ENCODE measurements at regions not wholly inside any gene's neighbourhood (a gene's known extent, or its start where the extent isn't known, plus 50 kb on each side); places are given as distances from the start of the nearest gene placed in this dataset.

GRCh38 chr4:144461906-144462305 is 184.1 kb upstream of the HHIP start:
- TF ChIP-seq POLR2A (IDR thresholded peaks at IDR 0.05) (no peak), CTCF (IDR thresholded peaks at IDR 0.05) (no peak)
- Histone ChIP-seq H3K36me3 (no peaks in the 10 kb centered on the region), H3K9me3 (no peaks in the 10 kb centered on the region), H3K27me3 (no peaks in the 10 kb centered on the region), H3K4me1 (no peaks in the 10 kb centered on the region), H3K4me3 (no peak overlapping the region), H3K27ac (no peak overlapping the region)
- DNase-seq: no peak
- intact Hi-C loops (cut with DNase I): no loop called here
- ATAC-seq: no peak
- 77 to 84% (median 78%) methylated on average over 5 of the region's 5 CpGs for WGBS, 4 donors

DNA sequence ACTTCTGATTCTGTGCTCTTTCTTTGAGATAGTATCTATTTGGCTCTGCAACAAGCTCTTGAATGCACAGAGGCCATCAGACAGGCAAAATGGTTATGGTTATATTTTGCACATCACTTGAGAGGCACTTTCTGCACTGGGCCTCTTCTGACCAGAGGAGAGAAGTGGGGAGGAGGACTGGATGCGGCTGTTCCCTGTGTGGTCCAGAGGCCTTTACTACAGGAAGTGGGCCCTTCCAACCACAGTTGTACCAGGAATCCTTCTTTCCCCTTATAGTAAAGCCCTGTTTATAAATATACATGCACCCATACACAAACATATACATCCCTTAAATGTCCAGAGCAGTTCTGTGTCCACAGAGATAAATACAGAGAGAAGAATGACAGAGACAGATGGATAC is 182.7 kb upstream of the HHIP start:
- H3K27me3 ChIP-seq: no peaks in the 10 kb centered on the region
- no peak for ATAC-seq
- no peaks in the 10 kb centered on the region for H3K4me1 ChIP-seq
- WGBS, 4 donors: 92 to 100% (median 93%) methylated on average over 1 of the region's 1 CpG
- TF ChIP-seq CTCF (IDR thresholded peaks at IDR 0.05) (no peak), POLR2A (IDR thresholded peaks at IDR 0.05) (no peak)
- DNase-seq: no peak
- intact Hi-C loops (cut with DNase I): no loop called here
- no peaks in the 10 kb centered on the region for H3K9me3 ChIP-seq
- no peaks in the 10 kb centered on the region for H3K36me3 ChIP-seq
- no peak overlapping the region for H3K4me3 ChIP-seq
- H3K27ac ChIP-seq: no peak overlapping the region

GRCh38 chr4:144463896-144464295 is 182.1 kb upstream of the HHIP start:
- H3K4me1 ChIP-seq: no peaks in the 10 kb centered on the region
- H3K9me3 ChIP-seq: no peaks in the 10 kb centered on the region
- H3K27ac ChIP-seq: no peak overlapping the region
- ATAC-seq (no peak), DNase-seq (no peak)
- TF ChIP-seq CTCF (IDR thresholded peaks at IDR 0.05): no peak
- TF ChIP-seq POLR2A (IDR thresholded peaks at IDR 0.05): no peak
- no peak overlapping the region for H3K4me3 ChIP-seq
- H3K36me3 ChIP-seq: no peaks in the 10 kb centered on the region
- intact Hi-C loops (cut with DNase I): no loop called here
- 90 to 96% (median 93%) methylated on average over 7 of the region's 7 CpGs for WGBS, 4 donors
- H3K27me3 ChIP-seq: no peaks in the 10 kb centered on the region

- DNase-seq (no peak), ATAC-seq (no peak)
- H3K4me3 ChIP-seq: no peak overlapping the region
- 73 to 83% (median 80%) methylated on average over 2 of the region's 2 CpGs for WGBS, 4 donors
- no peaks in the 10 kb centered on the region for H3K9me3 ChIP-seq
- intact Hi-C loops (cut with DNase I): no loop called here
- no peaks in the 10 kb centered on the region for H3K27me3 ChIP-seq
- H3K4me1 ChIP-seq: no peaks in the 10 kb centered on the region
- no peaks in the 10 kb centered on the region for H3K36me3 ChIP-seq
- no peak overlapping the region for H3K27ac ChIP-seq
- TF ChIP-seq POLR2A (IDR thresholded peaks at IDR 0.05): no peak
These were observed 180.4 kb upstream of the HHIP start for GRCh38 chr4:144465546-144465945.

- Histone ChIP-seq H3K4me3 (no peak overlapping the region), H3K9me3 (peaks cover 0 to 32% (median 0%) of the 10 kb centered on the region in 12 donors), H3K27me3 (no peaks in the 10 kb centered on the region), H3K4me1 (no peaks in the 10 kb centered on the region), H3K27ac (no peak overlapping the region), H3K36me3 (no peaks in the 10 kb centered on the region)
- DNase-seq (no peak), ATAC-seq (no peak)
- intact Hi-C loops (cut with DNase I): no loop called here
- no peak for TF ChIP-seq CTCF (IDR thresholded peaks at IDR 0.05)
- no peak for TF ChIP-seq POLR2A (IDR thresholded peaks at IDR 0.05)
These were observed 165.9 kb upstream of the HHIP start for GRCh38 chr4:144480068-144480467.
